ENCODE measurements at regions not wholly inside any gene's neighbourhood (a gene's known extent, or its start where the extent isn't known, plus 50 kb on each side); places are given as distances from the start of the nearest gene placed in this dataset.

- H3K4me1 ChIP-seq (ENCODE audit: control insufficient read depth in 1 of 2, extremely low read depth in 1 of 2, insufficient read depth in 2 of 2, low read length in 2 of 2) = no peaks in the 10 kb centered on the region
- no peaks in the 10 kb centered on the region for H3K36me3 Mint-ChIP-seq
- H3K9me3 Mint-ChIP-seq = no peaks in the 10 kb centered on the region
- H3K27me3 ChIP-seq (replicated peaks in 1 of 2; ENCODE audit: control insufficient read depth in 2 of 2, extremely low read depth in 1 of 2, insufficient read depth in 2 of 2, low read length in 1 of 2) = no peaks in the 10 kb centered on the region
- no peak overlapping the region for H3K4me3 Mint-ChIP-seq
- H3K27ac Mint-ChIP-seq = no peak overlapping the region
- no peaks in the 10 kb centered on the region for H3K36me3 ChIP-seq (ENCODE audit: control insufficient read depth in 2 of 2, extremely low read depth in 1 of 2, insufficient read depth in 1 of 2, low read length in 1 of 2)
- no peaks in the 10 kb centered on the region for H3K27me3 Mint-ChIP-seq
- no peak overlapping the region for H3K27ac ChIP-seq (ENCODE audit: low read length)
- ATAC-seq (replicated peaks in 1 of 4) = no peak
- H3K4me3 ChIP-seq (ENCODE audit: control insufficient read depth in 1 of 2, extremely low read depth in 1 of 2, low read length in 1 of 2) = no peak overlapping the region
- ChIA-PET CTCF (no interaction called here), POLR2A (no interaction called here)
- no peaks in the 10 kb centered on the region for H3K9me3 ChIP-seq
- WGBS (ENCODE audit: insufficient coverage) = no CpG with 5 or more reads among the region's 3 CpGs
- H3K4me1 Mint-ChIP-seq = no peaks in the 10 kb centered on the region
- peak in 1 of 35 experiments; percentile 28 for DNase-seq
Observed at GRCh38 chr7:10412422-10413019, 561.2 kb upstream of the PHF14 start.

GRCh38 chr7:10418985-10419384 is 554.7 kb upstream of the PHF14 start:
- Histone ChIP-seq H3K4me3 (ENCODE audit: control insufficient read depth in 1 of 2, extremely low read depth in 1 of 2, low read length in 1 of 2) (no peak overlapping the region), H3K4me1 (ENCODE audit: control insufficient read depth in 1 of 2, extremely low read depth in 1 of 2, insufficient read depth in 2 of 2, low read length in 2 of 2) (no peaks in the 10 kb centered on the region), H3K9me3 (no peaks in the 10 kb centered on the region), H3K27me3 (replicated peaks in 1 of 2; ENCODE audit: control insufficient read depth in 2 of 2, extremely low read depth in 1 of 2, insufficient read depth in 2 of 2, low read length in 1 of 2) (no peaks in the 10 kb centered on the region), H3K27ac (ENCODE audit: low read length) (no peak overlapping the region), H3K36me3 (ENCODE audit: control insufficient read depth in 2 of 2, extremely low read depth in 1 of 2, insufficient read depth in 1 of 2, low read length in 1 of 2) (no peaks in the 10 kb centered on the region)
- DNase-seq (no peak), ATAC-seq (replicated peaks in 1 of 4) (no peak)
- ChIA-PET CTCF (no interaction called here), POLR2A (no interaction called here)
- Mint-ChIP-seq H3K27ac (no peak overlapping the region), H3K4me1 (no peaks in the 10 kb centered on the region), H3K9me3 (no peaks in the 10 kb centered on the region), H3K27me3 (no peaks in the 10 kb centered on the region), H3K4me3 (no peak overlapping the region), H3K36me3 (no peaks in the 10 kb centered on the region)
- WGBS (ENCODE audit: insufficient coverage) = 83% methylated on average over 2 of the region's 2 CpGs

DNA sequence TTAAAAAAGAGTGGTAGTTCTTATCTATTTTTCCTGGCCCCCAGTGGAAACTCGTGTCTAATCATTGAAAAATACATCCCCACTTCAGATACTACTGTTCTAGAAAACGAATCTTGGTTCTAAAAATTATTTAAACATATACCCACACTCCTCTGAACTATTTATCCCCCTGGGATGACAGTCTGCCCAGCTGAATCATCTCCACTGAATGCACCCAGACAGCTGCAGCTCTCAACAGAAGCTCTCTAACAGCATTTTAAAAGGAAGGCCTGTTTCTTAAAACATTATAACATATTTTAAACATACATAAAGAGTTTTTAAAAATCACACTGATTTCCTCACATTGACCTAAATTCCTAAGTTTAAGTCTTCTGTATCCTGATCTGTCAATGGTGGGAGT is 544.6 kb upstream of the PHF14 start:
- CTCF ChIA-PET = no interaction called here
- H3K36me3 ChIP-seq (ENCODE audit: control insufficient read depth in 2 of 2, extremely low read depth in 1 of 2, insufficient read depth in 1 of 2, low read length in 1 of 2) = no peaks in the 10 kb centered on the region
- no CpG with 5 or more reads among the region's 2 CpGs for WGBS (ENCODE audit: insufficient coverage)
- Mint-ChIP-seq H3K4me1 (no peaks in the 10 kb centered on the region), H3K4me3 (no peak overlapping the region), H3K27ac (no peak overlapping the region), H3K27me3 (no peaks in the 10 kb centered on the region), H3K9me3 (peaks cover 0 to 8% (median 0%) of the 10 kb centered on the region in 3 donors), H3K36me3 (no peaks in the 10 kb centered on the region)
- no peaks in the 10 kb centered on the region for H3K27me3 ChIP-seq (replicated peaks in 1 of 2; ENCODE audit: control insufficient read depth in 2 of 2, extremely low read depth in 1 of 2, insufficient read depth in 2 of 2, low read length in 1 of 2)
- POLR2A ChIA-PET = no interaction called here
- no peaks in the 10 kb centered on the region for H3K4me1 ChIP-seq (ENCODE audit: control insufficient read depth in 1 of 2, extremely low read depth in 1 of 2, insufficient read depth in 2 of 2, low read length in 2 of 2)
- no peak overlapping the region for H3K4me3 ChIP-seq (ENCODE audit: control insufficient read depth in 1 of 2, extremely low read depth in 1 of 2, low read length in 1 of 2)
- ATAC-seq (replicated peaks in 1 of 4) (no peak), DNase-seq (no peak)
- no peak overlapping the region for H3K27ac ChIP-seq (ENCODE audit: low read length)
- H3K9me3 ChIP-seq = no peaks in the 10 kb centered on the region

GRCh38 chr7:10429511-10429910 is 544.2 kb upstream of the PHF14 start:
- no peaks in the 10 kb centered on the region for H3K36me3 Mint-ChIP-seq
- no peaks in the 10 kb centered on the region for H3K27me3 ChIP-seq (replicated peaks in 1 of 2; ENCODE audit: control insufficient read depth in 2 of 2, extremely low read depth in 1 of 2, insufficient read depth in 2 of 2, low read length in 1 of 2)
- CTCF ChIA-PET = no interaction called here
- POLR2A ChIA-PET = no interaction called here
- no peak for ATAC-seq (replicated peaks in 1 of 4)
- no peak overlapping the region for H3K4me3 ChIP-seq (ENCODE audit: control insufficient read depth in 1 of 2, extremely low read depth in 1 of 2, low read length in 1 of 2)
- no peaks in the 10 kb centered on the region for H3K4me1 Mint-ChIP-seq
- no peaks in the 10 kb centered on the region for H3K9me3 ChIP-seq
- no peak overlapping the region for H3K27ac ChIP-seq (ENCODE audit: low read length)
- H3K9me3 Mint-ChIP-seq = peaks cover 0 to 10% (median 0%) of the 10 kb centered on the region in 3 donors
- no peak overlapping the region for H3K4me3 Mint-ChIP-seq
- no CpG with 5 or more reads among the region's 1 CpG for WGBS (ENCODE audit: insufficient coverage)
- no peaks in the 10 kb centered on the region for H3K27me3 Mint-ChIP-seq
- H3K27ac Mint-ChIP-seq = no peak overlapping the region
- H3K4me1 ChIP-seq (ENCODE audit: control insufficient read depth in 1 of 2, extremely low read depth in 1 of 2, insufficient read depth in 2 of 2, low read length in 2 of 2) = no peaks in the 10 kb centered on the region
- H3K36me3 ChIP-seq (ENCODE audit: control insufficient read depth in 2 of 2, extremely low read depth in 1 of 2, insufficient read depth in 1 of 2, low read length in 1 of 2) = no peaks in the 10 kb centered on the region
- DNase-seq = no peak

DNA sequence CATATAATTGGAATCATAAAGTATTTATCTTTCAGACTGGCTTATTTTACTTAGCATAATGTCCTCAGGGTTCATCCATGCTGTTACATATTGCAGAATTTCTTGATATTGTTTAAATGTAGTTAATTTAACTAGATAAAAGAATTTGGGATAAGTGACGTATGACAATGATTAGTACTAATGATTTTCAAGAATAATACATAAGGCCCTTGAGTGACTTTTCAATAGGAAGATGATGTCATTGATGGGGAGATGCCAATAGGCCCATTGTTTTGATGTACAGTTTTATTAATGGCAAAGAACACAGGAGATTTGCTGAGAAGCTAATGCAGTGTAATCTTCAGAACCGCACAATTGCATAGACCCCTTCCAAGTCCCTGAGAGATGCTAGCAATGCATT is 537.4 kb upstream of the PHF14 start:
- Histone ChIP-seq H3K36me3 (ENCODE audit: control insufficient read depth in 2 of 2, extremely low read depth in 1 of 2, insufficient read depth in 1 of 2, low read length in 1 of 2) (no peaks in the 10 kb centered on the region), H3K27ac (ENCODE audit: low read length) (no peak overlapping the region), H3K27me3 (replicated peaks in 1 of 2; ENCODE audit: control insufficient read depth in 2 of 2, extremely low read depth in 1 of 2, insufficient read depth in 2 of 2, low read length in 1 of 2) (no peaks in the 10 kb centered on the region), H3K4me3 (ENCODE audit: control insufficient read depth in 1 of 2, extremely low read depth in 1 of 2, low read length in 1 of 2) (no peak overlapping the region), H3K4me1 (ENCODE audit: control insufficient read depth in 1 of 2, extremely low read depth in 1 of 2, insufficient read depth in 2 of 2, low read length in 2 of 2) (no peaks in the 10 kb centered on the region), H3K9me3 (no peaks in the 10 kb centered on the region)
- peaks cover 3 to 8% (median 4%) of the 10 kb centered on the region in 3 donors for H3K9me3 Mint-ChIP-seq
- WGBS (ENCODE audit: insufficient coverage) = 100% methylated on average over 1 of the region's 2 CpGs
- H3K36me3 Mint-ChIP-seq = no peaks in the 10 kb centered on the region
- no peak overlapping the region for H3K4me3 Mint-ChIP-seq
- H3K27ac Mint-ChIP-seq = no peak overlapping the region
- DNase-seq (no peak), ATAC-seq (replicated peaks in 1 of 4) (no peak)
- H3K4me1 Mint-ChIP-seq = no peaks in the 10 kb centered on the region
- CTCF ChIA-PET = no interaction called here
- POLR2A ChIA-PET = no interaction called here
- no peaks in the 10 kb centered on the region for H3K27me3 Mint-ChIP-seq

DNA sequence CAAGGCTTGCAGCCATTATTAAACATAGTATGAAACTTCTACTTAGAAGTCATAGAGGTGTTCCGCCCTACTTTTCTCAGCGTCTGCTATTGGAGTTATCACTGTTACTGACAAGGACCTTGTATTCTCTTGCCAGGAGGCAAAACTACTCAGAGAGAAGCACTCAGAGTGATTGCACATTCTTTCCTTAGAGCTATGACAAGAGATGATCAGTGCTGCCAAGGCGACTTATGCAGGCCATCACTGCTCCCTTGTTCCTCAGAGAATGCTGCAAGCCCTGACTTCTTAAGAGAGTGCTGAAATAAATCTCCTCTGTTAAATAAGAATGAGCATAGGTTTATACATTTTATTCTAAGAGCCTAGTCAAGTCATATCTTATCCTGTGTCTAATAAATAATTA is 534.6 kb upstream of the PHF14 start:
- no peak overlapping the region for H3K27ac ChIP-seq (ENCODE audit: low read length)
- no peak overlapping the region for H3K4me3 ChIP-seq (ENCODE audit: control insufficient read depth in 1 of 2, extremely low read depth in 1 of 2, low read length in 1 of 2)
- ATAC-seq (replicated peaks in 1 of 4) = no peak
- H3K36me3 ChIP-seq (ENCODE audit: control insufficient read depth in 2 of 2, extremely low read depth in 1 of 2, insufficient read depth in 1 of 2, low read length in 1 of 2) = no peaks in the 10 kb centered on the region
- DNase-seq = no peak
- CTCF ChIA-PET = no interaction called here
- no peaks in the 10 kb centered on the region for H3K27me3 ChIP-seq (replicated peaks in 1 of 2; ENCODE audit: control insufficient read depth in 2 of 2, extremely low read depth in 1 of 2, insufficient read depth in 2 of 2, low read length in 1 of 2)
- WGBS (ENCODE audit: insufficient coverage) = 84% methylated on average over 3 of the region's 3 CpGs
- POLR2A ChIA-PET = no interaction called here
- no peaks in the 10 kb centered on the region for H3K9me3 ChIP-seq
- Mint-ChIP-seq H3K9me3 (peaks cover 5 to 17% (median 16%) of the 10 kb centered on the region in 3 donors), H3K4me1 (no peaks in the 10 kb centered on the region), H3K27me3 (no peaks in the 10 kb centered on the region), H3K36me3 (no peaks in the 10 kb centered on the region), H3K4me3 (no peak overlapping the region), H3K27ac (no peak overlapping the region)
- no peaks in the 10 kb centered on the region for H3K4me1 ChIP-seq (ENCODE audit: control insufficient read depth in 1 of 2, extremely low read depth in 1 of 2, insufficient read depth in 2 of 2, low read length in 2 of 2)

DNA sequence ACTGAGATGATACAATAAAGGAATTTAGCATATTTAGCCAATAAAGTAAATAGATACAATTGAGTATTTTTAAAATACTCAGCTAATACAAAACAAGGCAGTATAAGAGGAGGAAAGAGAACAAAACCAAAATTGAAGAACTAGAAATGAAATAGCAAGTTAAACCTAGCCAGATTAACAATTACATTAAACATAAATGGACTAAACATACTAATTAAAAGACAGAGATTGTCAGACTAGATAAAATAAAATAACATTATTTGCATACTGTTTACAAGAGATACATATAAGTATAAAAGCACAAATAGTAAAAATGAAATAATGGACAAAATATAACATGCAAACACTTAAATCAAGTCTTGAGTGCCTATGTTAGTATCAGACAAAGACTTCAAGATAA is 517.7 kb upstream of the PHF14 start:
- no peak for DNase-seq
- ChIA-PET POLR2A (no interaction called here), CTCF (no interaction called here)
- Histone ChIP-seq H3K4me1 (ENCODE audit: control insufficient read depth in 1 of 2, extremely low read depth in 1 of 2, insufficient read depth in 2 of 2, low read length in 2 of 2) (no peaks in the 10 kb centered on the region), H3K9me3 (peaks cover 2% of the 10 kb centered on the region), H3K27me3 (replicated peaks in 1 of 2; ENCODE audit: control insufficient read depth in 2 of 2, extremely low read depth in 1 of 2, insufficient read depth in 2 of 2, low read length in 1 of 2) (no peaks in the 10 kb centered on the region), H3K36me3 (ENCODE audit: control insufficient read depth in 2 of 2, extremely low read depth in 1 of 2, insufficient read depth in 1 of 2, low read length in 1 of 2) (no peaks in the 10 kb centered on the region), H3K27ac (ENCODE audit: low read length) (no peak overlapping the region), H3K4me3 (ENCODE audit: control insufficient read depth in 1 of 2, extremely low read depth in 1 of 2, low read length in 1 of 2) (no peak overlapping the region)
- H3K9me3 Mint-ChIP-seq = peaks cover 5 to 24% (median 14%) of the 10 kb centered on the region in 3 donors
- no peaks in the 10 kb centered on the region for H3K36me3 Mint-ChIP-seq
- no peak overlapping the region for H3K27ac Mint-ChIP-seq
- no peak for ATAC-seq (replicated peaks in 1 of 4)
- no peaks in the 10 kb centered on the region for H3K4me1 Mint-ChIP-seq
- no peak overlapping the region for H3K4me3 Mint-ChIP-seq
- no peaks in the 10 kb centered on the region for H3K27me3 Mint-ChIP-seq

All from T-cell (primary cell).